Astrocyte (in vitro differentiated cells and primary cell): ENCODE measurements at regions not wholly inside any gene's neighbourhood (a gene's known extent, or its start where the extent isn't known, plus 50 kb on each side); places are given as distances from the start of the nearest gene placed in this dataset.

Source experiments
- EZH2 ChIP-seq: IDR thresholded peaks from 2 replicates; pipeline ENCODE4 v1.6.1; 2012; ENCODE audit warnings: mild to moderate bottlenecking, low read length, inconsistent platforms; ENCODE audit not compliant: insufficient read depth
- TF ChIP-seq, protein P1 (sequence below): IDR thresholded peaks from 2 replicates; pipeline ENCODE4 v1.5.1; 2011; ENCODE audit warnings: low read depth, mild to moderate bottlenecking, inconsistent platforms, low read length, moderate library complexity; ENCODE audit not compliant: insufficient read depth

DNA sequence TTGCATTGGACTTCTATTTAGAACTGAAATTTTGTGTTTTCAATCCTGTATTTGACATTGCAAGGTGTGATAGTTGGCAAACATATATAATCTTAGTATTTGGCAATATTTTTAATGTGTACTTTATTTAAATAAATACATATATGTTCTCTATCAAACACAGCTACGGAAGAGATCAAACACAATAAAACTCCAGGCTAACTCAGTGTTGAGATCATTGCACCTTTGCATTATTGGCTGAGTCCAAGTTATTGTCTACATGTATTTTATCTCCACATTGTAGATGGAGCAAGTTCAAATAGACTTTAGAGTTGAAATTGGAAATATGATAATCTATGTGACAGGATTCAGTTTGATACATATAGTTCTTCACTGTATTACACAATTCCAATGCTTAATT lies 176.7 kb downstream of the ST6GAL2 start:
- TF ChIP-seq, protein P1, sequence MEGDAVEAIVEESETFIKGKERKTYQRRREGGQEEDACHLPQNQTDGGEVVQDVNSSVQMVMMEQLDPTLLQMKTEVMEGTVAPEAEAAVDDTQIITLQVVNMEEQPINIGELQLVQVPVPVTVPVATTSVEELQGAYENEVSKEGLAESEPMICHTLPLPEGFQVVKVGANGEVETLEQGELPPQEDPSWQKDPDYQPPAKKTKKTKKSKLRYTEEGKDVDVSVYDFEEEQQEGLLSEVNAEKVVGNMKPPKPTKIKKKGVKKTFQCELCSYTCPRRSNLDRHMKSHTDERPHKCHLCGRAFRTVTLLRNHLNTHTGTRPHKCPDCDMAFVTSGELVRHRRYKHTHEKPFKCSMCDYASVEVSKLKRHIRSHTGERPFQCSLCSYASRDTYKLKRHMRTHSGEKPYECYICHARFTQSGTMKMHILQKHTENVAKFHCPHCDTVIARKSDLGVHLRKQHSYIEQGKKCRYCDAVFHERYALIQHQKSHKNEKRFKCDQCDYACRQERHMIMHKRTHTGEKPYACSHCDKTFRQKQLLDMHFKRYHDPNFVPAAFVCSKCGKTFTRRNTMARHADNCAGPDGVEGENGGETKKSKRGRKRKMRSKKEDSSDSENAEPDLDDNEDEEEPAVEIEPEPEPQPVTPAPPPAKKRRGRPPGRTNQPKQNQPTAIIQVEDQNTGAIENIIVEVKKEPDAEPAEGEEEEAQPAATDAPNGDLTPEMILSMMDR, result no peak
- TF ChIP-seq EZH2, result no peak
